Stimulated activated CD4-positive, alpha-beta T cell treated with anti-CD3 and anti-CD28 coated beads, Interleukin-2, amount 100 ng/mL, for 4 hours (primary cell): ENCODE measurements at regions not wholly inside any gene's neighbourhood (a gene's known extent, or its start where the extent isn't known, plus 50 kb on each side); places are given as distances from the start of the nearest gene placed in this dataset.

Source experiments
- DNase-seq: peaks from one replicate; pipeline ENCODE4 v3.0.0-alpha.2; 2020; ENCODE audit warnings: low read depth

GRCh38 chr16:85971902-85972638, 73.1 kb downstream of the IRF8 start:
- DNase-seq = no peak

- DNase-seq = no peak
Measured at GRCh38 chr16:85974428-85975375, 75.7 kb downstream of the IRF8 start.

GRCh38 chr16:85975451-85975981, 76.6 kb downstream of the IRF8 start:
- no peak for DNase-seq

- DNase-seq = no peak
Measured at GRCh38 chr16:85978291-85978775, 79.4 kb downstream of the IRF8 start.

GRCh38 chr16:85978976-85979375, 80.0 kb downstream of the IRF8 start:
- no peak for DNase-seq

- no peak for DNase-seq
Measured at GRCh38 chr16:85979605-85980004, 80.6 kb downstream of the IRF8 start.

GRCh38 chr16:85980686-85981085, 81.7 kb downstream of the IRF8 start:
- DNase-seq = no peak

GRCh38 chr16:85981826-85982562, 83.0 kb downstream of the IRF8 start:
- DNase-seq = no peak

- DNase-seq = no peak
Measured at GRCh38 chr16:85982563-85982939, 83.6 kb downstream of the IRF8 start.

GRCh38 chr16:85983064-85983463, 84.1 kb downstream of the IRF8 start:
- no peak for DNase-seq

GRCh38 chr16:85983606-85984230, 84.8 kb downstream of the IRF8 start:
- DNase-seq = no peak

- DNase-seq = no peak
Measured at GRCh38 chr16:85984231-85984880, 85.4 kb downstream of the IRF8 start.

GRCh38 chr16:85984947-85985451, 86.0 kb downstream of the IRF8 start:
- DNase-seq = no peak

GRCh38 chr16:85986931-85987749, 88.2 kb downstream of the IRF8 start:
- DNase-seq = no peak

- DNase-seq = no peak
Measured at GRCh38 chr16:85987750-85988078, 88.8 kb downstream of the IRF8 start.

- DNase-seq = no peak
Measured at GRCh38 chr16:85988306-85988705, 89.3 kb downstream of the IRF8 start.

- no peak for DNase-seq
Measured at GRCh38 chr16:85988723-85989313, 89.9 kb downstream of the IRF8 start.

GRCh38 chr16:85989376-85989775, 90.4 kb downstream of the IRF8 start:
- DNase-seq = no peak

- DNase-seq = no peak
Measured at GRCh38 chr16:85989863-85990643, 91.1 kb downstream of the IRF8 start.
